ENCODE measurements at regions not wholly inside any gene's neighbourhood (a gene's known extent, or its start where the extent isn't known, plus 50 kb on each side); places are given as distances from the start of the nearest gene placed in this dataset.

DNA sequence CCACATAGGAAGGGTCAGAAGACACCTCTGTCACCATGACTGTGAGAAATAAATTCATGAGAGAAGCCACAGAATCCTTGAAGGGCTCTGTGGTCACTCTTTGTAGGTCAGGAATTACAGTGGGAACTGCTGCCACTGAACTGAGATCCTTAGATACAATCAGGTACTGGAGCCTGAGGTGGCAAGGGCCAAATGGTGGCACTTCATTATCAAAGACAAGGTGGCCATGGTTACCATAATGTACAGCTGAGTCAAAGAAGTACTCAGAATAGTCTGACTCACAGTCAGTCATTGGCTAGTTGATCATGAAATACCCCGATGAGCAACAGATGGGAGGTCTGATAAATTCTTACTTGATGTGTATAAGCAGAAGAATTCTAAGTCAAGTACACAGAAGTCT lies 131.9 kb downstream of the RTL3 start:
- no peak for TF ChIP-seq POLR2AphosphoS5 (IDR thresholded peaks at IDR 0.05)
- TF ChIP-seq, protein P1, sequence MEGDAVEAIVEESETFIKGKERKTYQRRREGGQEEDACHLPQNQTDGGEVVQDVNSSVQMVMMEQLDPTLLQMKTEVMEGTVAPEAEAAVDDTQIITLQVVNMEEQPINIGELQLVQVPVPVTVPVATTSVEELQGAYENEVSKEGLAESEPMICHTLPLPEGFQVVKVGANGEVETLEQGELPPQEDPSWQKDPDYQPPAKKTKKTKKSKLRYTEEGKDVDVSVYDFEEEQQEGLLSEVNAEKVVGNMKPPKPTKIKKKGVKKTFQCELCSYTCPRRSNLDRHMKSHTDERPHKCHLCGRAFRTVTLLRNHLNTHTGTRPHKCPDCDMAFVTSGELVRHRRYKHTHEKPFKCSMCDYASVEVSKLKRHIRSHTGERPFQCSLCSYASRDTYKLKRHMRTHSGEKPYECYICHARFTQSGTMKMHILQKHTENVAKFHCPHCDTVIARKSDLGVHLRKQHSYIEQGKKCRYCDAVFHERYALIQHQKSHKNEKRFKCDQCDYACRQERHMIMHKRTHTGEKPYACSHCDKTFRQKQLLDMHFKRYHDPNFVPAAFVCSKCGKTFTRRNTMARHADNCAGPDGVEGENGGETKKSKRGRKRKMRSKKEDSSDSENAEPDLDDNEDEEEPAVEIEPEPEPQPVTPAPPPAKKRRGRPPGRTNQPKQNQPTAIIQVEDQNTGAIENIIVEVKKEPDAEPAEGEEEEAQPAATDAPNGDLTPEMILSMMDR (IDR thresholded peaks at IDR 0.05): no peak

All from sigmoid colon (tissue), 4 donors.